Liver (tissue), 8 donors: ENCODE measurements at regions not wholly inside any gene's neighbourhood (a gene's known extent, or its start where the extent isn't known, plus 50 kb on each side); places are given as distances from the start of the nearest gene placed in this dataset.

ENCODE experiments used
- DNase-seq: peaks from one replicate; pipeline ENCODE4 v3.0.0-alpha.2; 2017; ENCODE audit warnings: low spot score
- H3K27ac ChIP-seq, 2 donors: one replicate each; pipeline ENCODE4 v1.7.0; 2013; ENCODE audit warnings: inconsistent platforms in 2 of 2, low read length in 2 of 2, control low read depth in 1 of 2, low read depth in 1 of 2, mild to moderate bottlenecking in 1 of 2
- H3K27me3 ChIP-seq, 4 donors: one replicate each; pipeline versions ENCODE4 v1.6.1 to v1.7.0; 2013; ENCODE audit warnings: low read length in 3 of 4, inconsistent platforms in 1 of 4, mild to moderate bottlenecking in 1 of 4, moderate library complexity in 1 of 4; ENCODE audit not compliant: control insufficient read depth in 4 of 4, insufficient read depth in 4 of 4
- H3K36me3 ChIP-seq, 4 donors: one replicate each; pipeline versions ENCODE4 v1.6.1 to v1.7.0; 2013; ENCODE audit warnings: low read length in 3 of 4, mild to moderate bottlenecking in 3 of 4, low read depth in 1 of 4, moderate library complexity in 1 of 4; ENCODE audit not compliant: control insufficient read depth in 4 of 4, insufficient read depth in 3 of 4
- H3K4me1 ChIP-seq, 4 donors: one replicate each; pipeline versions ENCODE4 v1.6.1 to v1.7.0; 2013; ENCODE audit warnings: low read length in 3 of 4, mild to moderate bottlenecking in 3 of 4, moderate library complexity in 1 of 4; ENCODE audit not compliant: control insufficient read depth in 4 of 4, insufficient read depth in 4 of 4
- H3K4me3 ChIP-seq, 3 donors: one replicate each; pipeline versions ENCODE4 v1.6.1 to v1.7.0; 2013; ENCODE audit warnings: low read length in 3 of 3, control low read depth in 1 of 3, low read depth in 1 of 3, mild to moderate bottlenecking in 1 of 3
- H3K9ac ChIP-seq, 2 donors: one replicate each; pipeline ENCODE4 v1.7.0; 2013; ENCODE audit warnings: low read length in 2 of 2, mild to moderate bottlenecking in 2 of 2, moderate library complexity in 2 of 2, control low read depth in 1 of 2, low read depth in 1 of 2
- H3K9me3 ChIP-seq, 4 donors: one replicate each; pipeline versions ENCODE4 v1.6.1 to v1.7.0; 2013; ENCODE audit warnings: low read length in 3 of 4; ENCODE audit not compliant: control insufficient read depth in 4 of 4
- FOXA1 ChIP-seq: IDR thresholded peaks from 2 replicates; pipeline ENCODE4 v1.6.1; 2016; ENCODE audit warnings: antibody characterized with exemption
- FOXA2 ChIP-seq: IDR thresholded peaks from 2 replicates; pipeline ENCODE4 v1.6.1; 2016; ENCODE audit warnings: antibody characterized with exemption
- HNF4A ChIP-seq, 2 donors: conservative IDR thresholded peaks; 2 replicates each; pipeline ENCODE4 v1.6.1; 2016; ENCODE audit warnings: antibody characterized with exemption in 2 of 2, mild to moderate bottlenecking in 2 of 2
- HNF4G ChIP-seq: IDR thresholded peaks from 2 replicates; pipeline ENCODE4 v1.6.1; 2016; ENCODE audit warnings: antibody characterized with exemption
- JUND ChIP-seq, 2 donors: IDR thresholded peaks; 2 replicates each; pipeline ENCODE4 v1.6.1; 2016; ENCODE audit warnings: antibody characterized with exemption in 2 of 2
- NR2F2 ChIP-seq: IDR thresholded peaks from 2 replicates; pipeline ENCODE4 v1.6.1; 2016; ENCODE audit warnings: antibody characterized with exemption
- SP1 ChIP-seq: IDR thresholded peaks from 2 replicates; pipeline ENCODE4 v1.6.1; 2018; ENCODE audit warnings: antibody characterized with exemption, mild to moderate bottlenecking
- YY1 ChIP-seq: IDR thresholded peaks from 2 replicates; pipeline ENCODE4 v1.6.1; 2016; ENCODE audit warnings: antibody characterized with exemption, mild to moderate bottlenecking
- WGBS: extraction: QIAGEN DNeasy Blood & Tissue Kit; methylation state at CpG from one replicate; pipeline ENCODE4 v1.1.7; 2013; 5-methylcytosine and 5-hydroxymethylcytosine counted together
- TF ChIP-seq, protein P1 (sequence below): fragments of 150-350 bp; IDR thresholded peaks from 2 replicates; pipeline ENCODE4 v1.5.1; 2017; ENCODE audit warnings: improper control_type of control experiment, low read depth, low read length; ENCODE audit not compliant: missing input control
- TF ChIP-seq, protein P2 (sequence below): IDR thresholded peaks from 2 replicates; pipeline ENCODE4 v1.6.1; 2016; ENCODE audit warnings: antibody characterized with exemption
- TF ChIP-seq, protein P3 (sequence below): IDR thresholded peaks from 2 replicates; pipeline ENCODE4 v1.6.1; 2016; ENCODE audit warnings: antibody characterized with exemption, mild to moderate bottlenecking
- TF ChIP-seq, protein P4 (sequence below): IDR thresholded peaks from 2 replicates; pipeline ENCODE4 v1.6.1; 2016; ENCODE audit warnings: antibody characterized with exemption
- donor health status: healthy.
- donor health status: healthy.
- donor health status: healthy.
- donor health status: healthy.
- donor health status: healthy.

DNA sequence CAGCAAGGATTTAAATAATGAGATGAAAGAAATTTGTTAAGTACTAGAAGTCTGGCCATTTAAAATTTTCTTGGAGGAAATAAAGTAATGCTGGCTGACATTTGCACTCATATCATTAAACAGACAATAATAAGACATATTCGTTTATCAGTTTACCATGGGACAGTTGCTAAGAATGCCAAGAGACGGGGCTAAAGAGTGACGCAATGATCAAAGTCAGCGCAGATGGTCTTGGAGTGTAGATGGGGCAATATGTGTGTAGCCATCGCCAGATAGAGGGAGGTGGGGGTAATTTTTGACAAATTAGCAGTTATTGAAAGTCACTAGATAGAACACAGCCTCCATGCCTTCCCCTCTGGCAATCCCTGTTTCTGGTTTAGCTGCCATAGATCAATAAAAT is 413.2 kb upstream of the JAG1 start:
- 65% methylated on average over 5 of the region's 5 CpGs for WGBS
- Histone ChIP-seq H3K4me3 (no peak overlapping the region), H3K27ac (no peak overlapping the region), H3K9ac (no peak overlapping the region), H3K9me3 (no peaks in the 10 kb centered on the region), H3K36me3 (no peaks in the 10 kb centered on the region), H3K27me3 (peaks cover 0 to 6% (median 0%) of the 10 kb centered on the region in 4 donors), H3K4me1 (no peaks in the 10 kb centered on the region)
- no peak for DNase-seq
- TF ChIP-seq NR2F2 = no peak
- TF ChIP-seq, protein P1, sequence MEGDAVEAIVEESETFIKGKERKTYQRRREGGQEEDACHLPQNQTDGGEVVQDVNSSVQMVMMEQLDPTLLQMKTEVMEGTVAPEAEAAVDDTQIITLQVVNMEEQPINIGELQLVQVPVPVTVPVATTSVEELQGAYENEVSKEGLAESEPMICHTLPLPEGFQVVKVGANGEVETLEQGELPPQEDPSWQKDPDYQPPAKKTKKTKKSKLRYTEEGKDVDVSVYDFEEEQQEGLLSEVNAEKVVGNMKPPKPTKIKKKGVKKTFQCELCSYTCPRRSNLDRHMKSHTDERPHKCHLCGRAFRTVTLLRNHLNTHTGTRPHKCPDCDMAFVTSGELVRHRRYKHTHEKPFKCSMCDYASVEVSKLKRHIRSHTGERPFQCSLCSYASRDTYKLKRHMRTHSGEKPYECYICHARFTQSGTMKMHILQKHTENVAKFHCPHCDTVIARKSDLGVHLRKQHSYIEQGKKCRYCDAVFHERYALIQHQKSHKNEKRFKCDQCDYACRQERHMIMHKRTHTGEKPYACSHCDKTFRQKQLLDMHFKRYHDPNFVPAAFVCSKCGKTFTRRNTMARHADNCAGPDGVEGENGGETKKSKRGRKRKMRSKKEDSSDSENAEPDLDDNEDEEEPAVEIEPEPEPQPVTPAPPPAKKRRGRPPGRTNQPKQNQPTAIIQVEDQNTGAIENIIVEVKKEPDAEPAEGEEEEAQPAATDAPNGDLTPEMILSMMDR = no peak
- no peak for TF ChIP-seq SP1
- TF ChIP-seq YY1 = no peak
- TF ChIP-seq, protein P2, sequence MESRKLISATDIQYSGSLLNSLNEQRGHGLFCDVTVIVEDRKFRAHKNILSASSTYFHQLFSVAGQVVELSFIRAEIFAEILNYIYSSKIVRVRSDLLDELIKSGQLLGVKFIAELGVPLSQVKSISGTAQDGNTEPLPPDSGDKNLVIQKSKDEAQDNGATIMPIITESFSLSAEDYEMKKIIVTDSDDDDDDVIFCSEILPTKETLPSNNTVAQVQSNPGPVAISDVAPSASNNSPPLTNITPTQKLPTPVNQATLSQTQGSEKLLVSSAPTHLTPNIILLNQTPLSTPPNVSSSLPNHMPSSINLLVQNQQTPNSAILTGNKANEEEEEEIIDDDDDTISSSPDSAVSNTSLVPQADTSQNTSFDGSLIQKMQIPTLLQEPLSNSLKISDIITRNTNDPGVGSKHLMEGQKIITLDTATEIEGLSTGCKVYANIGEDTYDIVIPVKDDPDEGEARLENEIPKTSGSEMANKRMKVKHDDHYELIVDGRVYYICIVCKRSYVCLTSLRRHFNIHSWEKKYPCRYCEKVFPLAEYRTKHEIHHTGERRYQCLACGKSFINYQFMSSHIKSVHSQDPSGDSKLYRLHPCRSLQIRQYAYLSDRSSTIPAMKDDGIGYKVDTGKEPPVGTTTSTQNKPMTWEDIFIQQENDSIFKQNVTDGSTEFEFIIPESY = no peak

DNA sequence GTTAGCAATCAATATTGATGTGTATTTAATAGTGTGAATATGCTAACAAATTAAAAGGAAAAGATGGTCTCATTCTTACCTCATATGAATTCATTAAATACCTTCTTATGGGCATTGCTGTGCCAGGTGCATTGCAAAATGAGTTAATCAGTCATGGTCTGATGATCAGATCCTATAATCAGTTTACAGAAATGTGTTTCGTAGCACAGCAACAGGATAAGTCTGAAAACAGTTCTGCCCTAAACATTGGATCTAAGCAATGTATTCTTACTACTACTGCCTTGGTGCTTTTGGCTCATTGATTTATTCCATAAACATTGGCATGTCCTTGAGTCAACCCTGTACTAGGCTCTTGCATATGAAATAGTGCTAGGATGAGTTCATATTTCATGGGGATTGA is 417.0 kb upstream of the JAG1 start:
- H3K27me3 ChIP-seq = peaks cover 0 to 4% (median 0%) of the 10 kb centered on the region in 4 donors
- H3K36me3 ChIP-seq = no peaks in the 10 kb centered on the region
- H3K27ac ChIP-seq = no peak overlapping the region
- DNase-seq = no peak
- no peak overlapping the region for H3K9ac ChIP-seq
- H3K9me3 ChIP-seq = no peaks in the 10 kb centered on the region
- H3K4me1 ChIP-seq = no peaks in the 10 kb centered on the region
- 82% methylated on average over 1 of the region's 1 CpG for WGBS
- TF ChIP-seq FOXA2 = no peak
- no peak for TF ChIP-seq HNF4A (conservative IDR thresholded peaks at IDR 0.05)
- TF ChIP-seq JUND (IDR thresholded peaks at IDR 0.05) = no peak
- no peak overlapping the region for H3K4me3 ChIP-seq

DNA sequence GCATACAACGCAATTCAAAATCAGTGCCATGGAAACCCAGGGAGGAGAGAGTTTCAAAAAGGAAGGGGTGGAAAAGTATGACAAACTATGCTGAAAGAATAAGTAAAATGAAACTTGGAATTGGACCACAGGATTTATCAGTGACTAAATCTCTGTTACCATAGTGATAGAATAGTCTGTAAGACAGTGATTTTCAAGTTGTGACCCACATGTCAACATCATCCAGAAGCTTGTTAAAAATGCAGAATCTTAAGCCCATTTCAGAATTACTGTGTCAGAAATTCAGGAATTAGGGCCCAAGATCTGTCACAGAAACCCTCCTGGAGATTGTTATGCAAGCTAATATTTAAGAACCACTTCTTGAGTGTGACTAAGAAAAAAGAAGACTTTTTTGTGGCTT is 417.7 kb upstream of the JAG1 start:
- TF ChIP-seq JUND (IDR thresholded peaks at IDR 0.05) (no peak), HNF4G (no peak), SP1 (no peak), HNF4A (conservative IDR thresholded peaks at IDR 0.05) (no peak), FOXA1 (no peak), FOXA2 (no peak)
- TF ChIP-seq, protein P2 = no peak
- TF ChIP-seq, protein P3, sequence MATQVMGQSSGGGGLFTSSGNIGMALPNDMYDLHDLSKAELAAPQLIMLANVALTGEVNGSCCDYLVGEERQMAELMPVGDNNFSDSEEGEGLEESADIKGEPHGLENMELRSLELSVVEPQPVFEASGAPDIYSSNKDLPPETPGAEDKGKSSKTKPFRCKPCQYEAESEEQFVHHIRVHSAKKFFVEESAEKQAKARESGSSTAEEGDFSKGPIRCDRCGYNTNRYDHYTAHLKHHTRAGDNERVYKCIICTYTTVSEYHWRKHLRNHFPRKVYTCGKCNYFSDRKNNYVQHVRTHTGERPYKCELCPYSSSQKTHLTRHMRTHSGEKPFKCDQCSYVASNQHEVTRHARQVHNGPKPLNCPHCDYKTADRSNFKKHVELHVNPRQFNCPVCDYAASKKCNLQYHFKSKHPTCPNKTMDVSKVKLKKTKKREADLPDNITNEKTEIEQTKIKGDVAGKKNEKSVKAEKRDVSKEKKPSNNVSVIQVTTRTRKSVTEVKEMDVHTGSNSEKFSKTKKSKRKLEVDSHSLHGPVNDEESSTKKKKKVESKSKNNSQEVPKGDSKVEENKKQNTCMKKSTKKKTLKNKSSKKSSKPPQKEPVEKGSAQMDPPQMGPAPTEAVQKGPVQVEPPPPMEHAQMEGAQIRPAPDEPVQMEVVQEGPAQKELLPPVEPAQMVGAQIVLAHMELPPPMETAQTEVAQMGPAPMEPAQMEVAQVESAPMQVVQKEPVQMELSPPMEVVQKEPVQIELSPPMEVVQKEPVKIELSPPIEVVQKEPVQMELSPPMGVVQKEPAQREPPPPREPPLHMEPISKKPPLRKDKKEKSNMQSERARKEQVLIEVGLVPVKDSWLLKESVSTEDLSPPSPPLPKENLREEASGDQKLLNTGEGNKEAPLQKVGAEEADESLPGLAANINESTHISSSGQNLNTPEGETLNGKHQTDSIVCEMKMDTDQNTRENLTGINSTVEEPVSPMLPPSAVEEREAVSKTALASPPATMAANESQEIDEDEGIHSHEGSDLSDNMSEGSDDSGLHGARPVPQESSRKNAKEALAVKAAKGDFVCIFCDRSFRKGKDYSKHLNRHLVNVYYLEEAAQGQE = no peak
- TF ChIP-seq, protein P4, sequence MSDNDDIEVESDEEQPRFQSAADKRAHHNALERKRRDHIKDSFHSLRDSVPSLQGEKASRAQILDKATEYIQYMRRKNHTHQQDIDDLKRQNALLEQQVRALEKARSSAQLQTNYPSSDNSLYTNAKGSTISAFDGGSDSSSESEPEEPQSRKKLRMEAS = no peak
- TF ChIP-seq, protein P1 = no peak
- H3K4me3 ChIP-seq = no peak overlapping the region
- H3K36me3 ChIP-seq = no peaks in the 10 kb centered on the region
- 89% methylated on average over 1 of the region's 1 CpG for WGBS
- H3K27ac ChIP-seq = no peak overlapping the region
- DNase-seq = no peak
- H3K9ac ChIP-seq = no peak overlapping the region
- H3K9me3 ChIP-seq = no peaks in the 10 kb centered on the region
- peaks cover 0 to 4% (median 0%) of the 10 kb centered on the region in 4 donors for H3K27me3 ChIP-seq
- H3K4me1 ChIP-seq = no peaks in the 10 kb centered on the region
